IMR-90 (cell line): ENCODE measurements at regions not wholly inside any gene's neighbourhood (a gene's known extent, or its start where the extent isn't known, plus 50 kb on each side); places are given as distances from the start of the nearest gene placed in this dataset.
"Not testable (repeated sequence)": the region's sequence is repeated elsewhere in the genome, so short reads cannot be mapped to it uniquely, and the experiment has no call there.

Experiments
- ATAC-seq: fragments of 200-7000 bp; cut with Tn5 transposase; 2 replicates; pipeline ENCODE4 v1.9.1; 2020; ENCODE audit warnings: low read depth, mild to moderate bottlenecking, moderate library complexity
- BruUV-seq: library from RNA; stranded (reverse); fragments of 400-500 nt; replicated peaks from 2 replicates; lab custom pipeline; 2021; lab: Mats Ljungman, UMichigan
- CTCF ChIA-PET: fragments of 300-600 bp; formaldehyde crosslinking; extraction: SDS; loops from one replicate; lab custom pipeline; 2021; ENCODE audit warnings: antibody characterized with exemption; lab: Yijun Ruan, JAX
- POLR2A ChIA-PET: fragments of 300-600 bp; sonication (Branson Sonifier 250); formaldehyde crosslinking; loops from one replicate; lab custom pipeline; 2022; ENCODE audit warnings: antibody characterized with exemption; ENCODE audit not compliant: unreplicated experiment; lab: Charles Lee
- DNase-seq: peaks from one replicate; pipeline ENCODE4 v3.0.0; 2013
- H2AFZ ChIP-seq: replicated peaks from 2 replicates; pipeline ENCODE3; 2013; ENCODE audit warnings: low read length, mild to moderate bottlenecking; ENCODE audit not compliant: poor library complexity
- H2AK5ac ChIP-seq: 2 replicates; pipeline ENCODE4 v1.6.1; 2013; ENCODE audit warnings: low read depth, low read length, inconsistent platforms
- H2AK9ac ChIP-seq: replicated peaks from 2 replicates; pipeline ENCODE3; 2013; ENCODE audit warnings: mild to moderate bottlenecking, low read depth, low read length, moderate library complexity; ENCODE audit not compliant: poor library complexity
- H2BK120ac ChIP-seq: 2 replicates; pipeline ENCODE4 v1.6.1; 2013; ENCODE audit warnings: low read depth, low read length, inconsistent platforms
- H2BK15ac ChIP-seq: 3 replicates; pipeline ENCODE4 v1.6.1; 2013; ENCODE audit warnings: low read depth, low read length, inconsistent platforms
- H2BK20ac ChIP-seq: 2 replicates; pipeline ENCODE4 v1.6.1; 2013; ENCODE audit warnings: low read depth, mild to moderate bottlenecking, inconsistent platforms, low read length, moderate library complexity
- H2BK5ac ChIP-seq: 2 replicates; pipeline ENCODE4 v1.6.1; 2013; ENCODE audit warnings: mild to moderate bottlenecking, low read depth, low read length, inconsistent platforms; ENCODE audit not compliant: poor library complexity, severe bottlenecking
- H3K14ac ChIP-seq: replicated peaks from 2 replicates; pipeline ENCODE4 v1.6.1; 2013; ENCODE audit warnings: low read depth, low read length, inconsistent platforms
- H3K18ac ChIP-seq: 2 replicates; pipeline ENCODE4 v1.6.1; 2013; ENCODE audit warnings: low read depth, low read length, control low read depth
- H3K23ac ChIP-seq: 2 replicates; pipeline ENCODE4 v1.6.1; 2013; ENCODE audit warnings: low read depth, low read length, inconsistent platforms
- H3K27ac ChIP-seq: 2 replicates; pipeline ENCODE4 v1.5.1; 2013; ENCODE audit warnings: mild to moderate bottlenecking, control low read depth, low read length; ENCODE audit not compliant: insufficient read depth
- H3K27me3 ChIP-seq: 2 replicates; pipeline ENCODE4 v1.6.1; 2013; ENCODE audit warnings: low read length; ENCODE audit not compliant: control insufficient read depth, insufficient read depth
- H3K36me3 ChIP-seq: 2 replicates; pipeline ENCODE4 v1.6.1; 2013; ENCODE audit warnings: low read length, mixed read lengths; ENCODE audit not compliant: control insufficient read depth, insufficient read depth
- H3K4ac ChIP-seq: 2 replicates; pipeline ENCODE4 v1.6.1; 2013; ENCODE audit warnings: low read depth, low read length, inconsistent platforms
- H3K4me1 ChIP-seq: 2 replicates; pipeline ENCODE4 v1.6.1; 2013; ENCODE audit warnings: low read length, mixed read lengths; ENCODE audit not compliant: control insufficient read depth, insufficient read depth
- H3K4me2 ChIP-seq: 2 replicates; pipeline ENCODE4 v1.6.1; 2013; ENCODE audit warnings: low read depth, mild to moderate bottlenecking, control low read depth, low read length, moderate library complexity
- H3K4me3 ChIP-seq: 2 replicates; pipeline ENCODE4 v1.5.1; 2013; ENCODE audit warnings: low read depth, mild to moderate bottlenecking, control low read depth, low read length, moderate library complexity; ENCODE audit not compliant: insufficient read depth
- H3K56ac ChIP-seq: 2 replicates; pipeline ENCODE4 v1.6.1; 2013; ENCODE audit warnings: low read length, inconsistent platforms; ENCODE audit not compliant: insufficient read depth; ENCODE audit errors: extremely low read depth
- H3K79me1 ChIP-seq, 2 experiments: 2 replicates each; pipeline ENCODE4 v1.6.1; 2013; ENCODE audit warnings: low read length in 2 of 2, inconsistent platforms in 1 of 2, low read depth in 1 of 2
- H3K9ac ChIP-seq: 2 replicates; pipeline ENCODE4 v1.6.1; 2013; ENCODE audit warnings: low read depth, low read length, control low read depth
- H3K9me1 ChIP-seq: 2 replicates; pipeline ENCODE4 v1.6.1; 2013; ENCODE audit warnings: low read length, inconsistent platforms; ENCODE audit not compliant: insufficient read depth
- H3K9me3 ChIP-seq: 2 replicates; pipeline ENCODE4 v1.6.1; 2013; ENCODE audit warnings: low read length; ENCODE audit not compliant: control insufficient read depth, insufficient read depth
- H4K20me1 ChIP-seq: 2 replicates; pipeline ENCODE4 v1.6.1; 2013; ENCODE audit warnings: low read length, inconsistent platforms; ENCODE audit not compliant: insufficient read depth
- H4K5ac ChIP-seq: 2 replicates; pipeline ENCODE4 v1.6.1; 2013; ENCODE audit warnings: mild to moderate bottlenecking, low read depth, low read length, control low read depth
- H4K8ac ChIP-seq, 2 experiments: 2 replicates each; pipeline ENCODE4 v1.6.1; 2013; ENCODE audit warnings: low read depth in 2 of 2, low read length in 2 of 2, control low read depth in 1 of 2, inconsistent platforms in 1 of 2
- H4K91ac ChIP-seq: 2 replicates; pipeline ENCODE4 v1.6.1; 2013; ENCODE audit warnings: low read depth, low read length, inconsistent platforms; ENCODE audit not compliant: insufficient read depth
- WGBS, 2 experiments: methylation state at CpG; one replicate each; pipeline versions ENCODE4 v1.1.5 to v1.1.7; 2013; ENCODE audit warnings: missing lambda C conversion rate in 2 of 2; ENCODE audit not compliant: insufficient read length in 1 of 2; ENCODE audit errors: extremely low coverage in 2 of 2; 5-methylcytosine and 5-hydroxymethylcytosine counted together
- dilution Hi-C: fragments of 300-500 bp; cut with HindIII; formaldehyde crosslinking; loops from one replicate; pipeline ENCODE4 v1.14.3; 2018; ENCODE audit warnings: low sequenced_read_pairs; ENCODE audit not compliant: unreplicated experiment
- in situ Hi-C: fragments of 300-500 bp; cut with MboI; formaldehyde crosslinking; loops from 3 replicates; pipeline ENCODE4 v1.14.3; 2019; ENCODE audit warnings: low sequenced_read_pairs, inconsistent platforms, mixed read lengths
- intact Hi-C: fragments of 100-400 bp; cut with micrococcal nuclease; formaldehyde crosslinking; loops from 2 replicates; pipeline ENCODE4 v1.10.0; 2022

DNA sequence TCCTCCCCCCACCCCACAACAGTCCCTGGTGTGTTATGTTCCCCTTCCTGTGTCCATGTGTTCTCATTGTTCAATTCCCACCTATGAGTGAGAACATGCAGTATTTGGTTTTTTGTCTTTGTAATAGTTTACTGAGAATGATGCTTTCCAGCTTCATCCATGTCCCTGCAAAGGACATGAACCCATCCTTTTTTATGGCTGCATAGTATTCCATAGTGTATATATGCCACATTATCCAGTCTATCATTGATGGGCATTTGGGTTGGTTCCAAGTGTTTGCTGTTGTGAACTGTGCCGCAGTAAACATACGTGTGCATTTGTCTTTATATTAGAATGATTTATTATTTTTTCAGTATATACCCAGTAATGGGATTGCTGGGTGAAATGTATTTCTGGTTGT lies 104.0 kb downstream of the CCDC74A start:
- H3K56ac ChIP-seq, H3K36me3 ChIP-seq, BruUV-seq, POLR2A ChIA-PET, H2AK9ac ChIP-seq, H2AK5ac ChIP-seq, H3K9me3 ChIP-seq, H2BK15ac ChIP-seq, ATAC-seq, in situ Hi-C loops, H2BK20ac ChIP-seq, H3K27ac ChIP-seq, H2AFZ ChIP-seq, H3K9ac ChIP-seq, H3K79me1 ChIP-seq, H4K8ac ChIP-seq, H3K4me2 ChIP-seq, H4K5ac ChIP-seq, H4K91ac ChIP-seq, H3K23ac ChIP-seq, H3K27me3 ChIP-seq, H3K4ac ChIP-seq, H3K18ac ChIP-seq, H3K4me1 ChIP-seq, dilution Hi-C loops, H3K14ac ChIP-seq, H3K9me1 ChIP-seq, intact Hi-C loops, H3K4me3 ChIP-seq, CTCF ChIA-PET, H4K20me1 ChIP-seq, H2BK5ac ChIP-seq, H2BK120ac ChIP-seq, DNase-seq: not testable (repeated sequence)
- WGBS, 2 experiments: no CpG with 5 or more reads among the region's 2 CpGs

DNA sequence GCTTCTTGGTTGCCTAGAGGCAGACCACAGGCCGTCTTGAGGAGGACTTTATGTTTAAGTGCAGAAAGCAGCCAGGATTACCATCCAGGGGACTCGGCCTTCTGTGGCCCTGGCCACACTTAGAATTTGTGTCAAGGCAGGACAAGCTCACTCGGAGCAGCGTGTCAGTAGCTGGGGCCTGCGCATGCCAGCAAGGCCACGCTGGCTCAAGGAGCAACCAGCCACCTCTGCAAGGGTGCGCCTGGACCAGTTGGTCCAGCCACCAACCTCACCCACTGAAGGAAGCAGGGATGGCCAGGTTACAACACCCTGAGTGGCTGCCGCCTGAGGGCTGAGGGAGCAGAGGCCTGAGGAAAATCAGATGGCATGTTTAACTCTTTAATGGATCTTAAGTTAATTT lies 105.7 kb downstream of the CCDC74A start:
- H3K4me3 ChIP-seq, DNase-seq, H4K5ac ChIP-seq, H3K9ac ChIP-seq, H3K9me3 ChIP-seq, H3K36me3 ChIP-seq, BruUV-seq, H3K18ac ChIP-seq, H3K27ac ChIP-seq, POLR2A ChIA-PET, in situ Hi-C loops, H3K14ac ChIP-seq, H4K91ac ChIP-seq, H2BK20ac ChIP-seq, H2BK5ac ChIP-seq, H3K9me1 ChIP-seq, H4K8ac ChIP-seq, intact Hi-C loops, H2AK5ac ChIP-seq, H4K20me1 ChIP-seq, H2AFZ ChIP-seq, H2BK15ac ChIP-seq, H2AK9ac ChIP-seq, H3K4me2 ChIP-seq, H3K4ac ChIP-seq, H3K23ac ChIP-seq, CTCF ChIA-PET, dilution Hi-C loops, H3K79me1 ChIP-seq, H3K4me1 ChIP-seq, H3K56ac ChIP-seq, H3K27me3 ChIP-seq, ATAC-seq, H2BK120ac ChIP-seq: not testable (repeated sequence)
- 100% methylated on average over 1 of the region's 8 CpGs; no CpG with 5 or more reads in 1 of the 2 experiments for WGBS, 2 experiments
